Naive B cell (primary cell): ENCODE measurements at regions not wholly inside any gene's neighbourhood (a gene's known extent, or its start where the extent isn't known, plus 50 kb on each side); places are given as distances from the start of the nearest gene placed in this dataset.
"Not testable (repeated sequence)": the region's sequence is repeated elsewhere in the genome, so short reads cannot be mapped to it uniquely, and the experiment has no call there.

Experiments used
- ATAC-seq, 2 donors: fragments of 150-1000 bp; cut with Tn5 transposase; 2 replicates each; pipeline ENCODE4 v1.10.0; 2021; ENCODE audit warnings: low read depth in 2 of 2, mild to moderate bottlenecking in 2 of 2, moderate library complexity in 2 of 2
- DNase-seq: peaks from one replicate; pipeline ENCODE4 v3.0.0; 2022
- H3K27ac Mint-ChIP-seq, 6 donors: one replicate each; pipeline ENCODE4 v1.8.0; 2020 to 2022; ENCODE audit warnings: mild to moderate bottlenecking in 6 of 6, mixed read lengths in 6 of 6, moderate library complexity in 5 of 6, inconsistent platforms in 2 of 6
- H3K27me3 Mint-ChIP-seq, 3 donors: one replicate each; pipeline ENCODE4 v1.8.0; 2021 to 2022; ENCODE audit warnings: mixed read lengths in 3 of 3, mild to moderate bottlenecking in 1 of 3
- H3K36me3 Mint-ChIP-seq, 2 donors: one replicate each; pipeline ENCODE4 v1.8.0; 2020 to 2022; ENCODE audit warnings: mixed read lengths in 2 of 2, inconsistent platforms in 1 of 2, mild to moderate bottlenecking in 1 of 2
- H3K4me1 Mint-ChIP-seq, 3 donors: one replicate each; pipeline ENCODE4 v1.8.0; 2020 to 2022; ENCODE audit warnings: mixed read lengths in 3 of 3, inconsistent platforms in 1 of 3, mild to moderate bottlenecking in 1 of 3, moderate library complexity in 1 of 3
- H3K4me3 Mint-ChIP-seq, 8 donors: one replicate each; pipeline ENCODE4 v1.8.0; 2020 to 2022; ENCODE audit warnings: mild to moderate bottlenecking in 8 of 8, mixed read lengths in 8 of 8, moderate library complexity in 8 of 8, inconsistent platforms in 2 of 8
- H3K9me3 Mint-ChIP-seq, 7 donors: one replicate each; pipeline ENCODE4 v1.8.0; 2020 to 2022; ENCODE audit warnings: mixed read lengths in 7 of 7, mild to moderate bottlenecking in 5 of 7, inconsistent platforms in 2 of 7, moderate library complexity in 1 of 7

DNA sequence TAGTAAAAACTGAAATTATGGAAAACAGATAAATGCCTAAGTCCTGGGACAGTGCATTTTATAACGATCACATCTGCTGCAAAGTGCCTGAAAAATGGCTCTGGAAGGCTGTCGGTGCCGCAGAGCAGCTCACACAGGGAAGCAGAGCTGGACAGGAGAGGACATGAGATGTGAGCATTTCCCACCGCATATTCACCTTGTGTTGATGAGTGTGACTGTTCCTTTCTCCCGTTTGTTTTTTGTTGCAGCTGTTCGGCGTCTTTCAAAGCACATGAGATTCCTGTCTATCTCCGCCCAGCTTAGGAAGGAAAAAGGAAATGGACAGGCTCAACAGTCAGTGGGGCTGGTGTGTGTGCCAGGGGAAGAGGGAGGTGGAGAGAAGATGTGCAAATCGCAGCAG lies 164.9 kb upstream of the SEMA6A start:
- DNase-seq, result no peak
- H3K4me1 Mint-ChIP-seq, result no peaks in the 10 kb centered on the region
- ATAC-seq, result no peak
- peaks cover 0 to 11% of the 10 kb centered on the region in 2 donors for H3K36me3 Mint-ChIP-seq
- H3K27ac Mint-ChIP-seq, result no peak overlapping the region
- H3K27me3 Mint-ChIP-seq, result peaks cover 0 to 21% (median 7%) of the 10 kb centered on the region in 3 donors
- H3K9me3 Mint-ChIP-seq, result peaks cover 0 to 13% (median 7%) of the 10 kb centered on the region in 7 donors
- no peak overlapping the region for H3K4me3 Mint-ChIP-seq

DNA sequence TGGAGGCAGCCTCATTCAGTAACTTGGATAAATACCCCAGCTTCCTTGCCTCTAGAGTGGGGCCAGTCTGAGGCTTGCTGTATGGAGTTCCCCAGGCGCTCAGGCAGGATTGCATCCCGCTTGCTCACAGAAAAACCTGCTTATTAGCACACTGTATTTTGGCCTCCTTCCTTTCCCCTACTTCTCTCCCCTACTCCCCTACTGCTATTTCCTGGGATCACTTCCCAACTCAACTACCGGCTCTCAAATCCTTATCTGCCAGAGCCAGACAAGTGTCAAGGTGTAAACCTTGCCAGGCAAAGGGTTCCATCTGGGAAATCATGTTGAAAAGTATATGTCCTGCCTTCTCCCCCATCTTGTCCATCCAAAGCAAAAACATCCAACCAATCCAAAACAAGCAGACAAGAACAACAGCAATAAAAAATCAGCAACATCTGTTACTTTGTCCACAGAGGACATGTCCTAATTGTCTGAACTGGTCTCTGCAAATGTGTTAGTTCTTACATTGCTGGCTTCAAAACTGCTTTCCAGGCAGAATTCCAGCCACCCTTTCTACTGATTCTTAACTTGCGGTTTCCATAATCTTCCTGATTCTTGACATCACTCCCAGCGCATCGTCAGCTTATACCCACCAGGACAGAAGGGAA lies 164.1 kb upstream of the SEMA6A start:
- DNase-seq, result no peak
- Mint-ChIP-seq H3K4me3 (no peak overlapping the region), H3K9me3 (peaks cover 0 to 7% (median 4%) of the 10 kb centered on the region in 7 donors), H3K27ac (peak overlapping the region in 1 of 6 donors; percentile 36), H3K4me1 (no peaks in the 10 kb centered on the region), H3K36me3 (peaks cover 0 to 6% of the 10 kb centered on the region in 2 donors), H3K27me3 (peaks cover 0 to 21% (median 7%) of the 10 kb centered on the region in 3 donors)
- no peak for ATAC-seq

DNA sequence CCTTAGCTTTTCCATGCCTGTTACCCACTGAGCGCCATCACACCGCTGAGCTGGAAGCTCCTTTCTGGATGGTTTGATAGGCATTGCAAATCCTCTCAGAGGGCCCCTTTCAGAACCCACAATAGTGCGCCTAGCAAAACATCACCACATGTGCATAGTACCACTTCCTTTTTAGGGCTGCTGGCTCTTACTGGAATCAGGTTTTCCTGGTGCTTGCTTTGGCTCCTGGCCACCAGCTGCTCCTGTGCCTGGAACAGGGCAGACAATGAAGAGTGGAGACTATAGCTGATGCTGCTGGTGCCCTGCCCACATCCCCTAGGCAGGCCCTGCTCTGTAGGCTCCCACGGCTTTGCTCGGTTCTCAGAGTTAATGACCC lies 163.6 kb upstream of the SEMA6A start:
- peaks cover 0 to 4% (median 0%) of the 10 kb centered on the region in 7 donors for H3K9me3 Mint-ChIP-seq

DNA sequence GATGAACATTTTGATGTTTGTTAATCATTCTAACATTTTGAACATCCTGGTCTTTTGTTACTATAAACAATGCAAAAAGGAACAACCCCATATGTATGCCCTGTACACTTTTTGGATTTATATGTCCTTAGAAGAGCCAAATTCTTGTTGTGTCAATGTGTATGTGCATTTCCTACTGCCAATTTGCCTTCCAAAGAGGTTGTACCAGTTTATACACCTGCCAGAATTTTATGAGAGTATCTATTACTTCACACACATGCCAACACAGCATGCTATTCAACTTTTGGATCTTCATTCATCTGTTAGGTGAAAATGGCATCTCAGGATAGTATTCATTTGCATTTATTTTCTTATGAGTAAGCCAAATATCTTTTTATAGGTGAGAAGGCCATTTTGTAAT lies 162.0 kb upstream of the SEMA6A start:
- H3K36me3 Mint-ChIP-seq, result no peaks in the 10 kb centered on the region
- no peaks in the 10 kb centered on the region for H3K4me1 Mint-ChIP-seq
- DNase-seq, result no peak
- H3K27ac Mint-ChIP-seq, result no peak overlapping the region
- H3K4me3 Mint-ChIP-seq, result no peak overlapping the region
- no peak for ATAC-seq
- H3K9me3 Mint-ChIP-seq, result no peaks in the 10 kb centered on the region
- peaks cover 0 to 21% (median 7%) of the 10 kb centered on the region in 3 donors for H3K27me3 Mint-ChIP-seq

More for the DNA sequence above, 163.6 kb upstream of the SEMA6A start:
- H3K4me1 Mint-ChIP-seq, result no peaks in the 10 kb centered on the region
- peaks cover 0 to under 1% of the 10 kb centered on the region in 2 donors for H3K36me3 Mint-ChIP-seq
- no peak overlapping the region for H3K27ac Mint-ChIP-seq
- H3K27me3 Mint-ChIP-seq, result peaks cover 0 to 21% (median 7%) of the 10 kb centered on the region in 3 donors
- no peak overlapping the region for H3K4me3 Mint-ChIP-seq
- ATAC-seq (no peak), DNase-seq (no peak)

DNA sequence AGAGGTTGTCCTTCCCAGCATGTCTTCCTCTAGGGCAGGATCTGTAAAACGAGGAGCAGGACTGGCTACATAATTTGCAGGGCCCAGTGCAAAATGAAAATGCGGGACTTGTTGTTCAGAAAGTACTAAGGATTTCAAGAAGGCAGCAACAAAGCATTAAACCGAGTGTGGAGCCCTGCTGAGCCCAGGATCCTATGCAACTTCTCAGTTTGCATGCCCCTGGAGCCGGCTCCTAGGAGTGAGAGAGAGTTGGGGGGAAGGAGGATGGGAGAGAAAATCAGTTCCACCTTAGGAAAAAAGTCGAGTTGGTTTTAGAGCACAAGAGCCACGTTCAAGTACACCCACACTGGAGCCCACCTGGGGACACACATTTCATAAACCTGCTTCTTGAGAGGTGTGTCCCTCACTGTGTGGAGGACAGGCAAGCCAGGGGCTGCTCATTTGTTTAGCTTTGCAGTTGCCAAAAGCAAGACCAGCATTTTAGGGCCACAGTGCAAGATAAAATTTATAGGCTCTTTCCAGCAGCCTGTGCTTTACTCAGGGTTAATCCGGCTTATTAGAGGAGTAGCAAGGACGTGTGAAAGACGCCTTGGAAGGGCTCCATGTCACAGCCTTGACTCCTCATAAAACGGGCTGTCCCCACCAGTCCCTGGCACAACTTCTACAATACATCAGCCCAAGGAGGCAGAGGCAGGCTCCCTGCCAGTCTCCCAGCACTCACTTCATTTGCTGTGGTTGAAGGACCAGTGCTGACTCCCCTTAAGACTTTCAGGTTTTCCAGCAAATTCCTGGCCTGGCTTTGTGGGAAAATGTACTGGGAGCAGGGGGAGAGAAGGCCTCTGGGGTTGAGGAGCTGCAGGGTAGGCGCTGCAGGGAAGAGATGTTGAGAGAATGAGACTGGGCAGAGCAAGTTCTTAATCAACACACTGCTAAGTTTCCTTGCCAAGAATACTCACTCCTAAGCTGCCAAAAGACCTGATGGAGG lies 159.7 kb upstream of the SEMA6A start:
- ATAC-seq, result no peak
- Mint-ChIP-seq H3K27ac (peak overlapping the region in 1 of 6 donors; percentile 77), H3K36me3 (no peaks in the 10 kb centered on the region), H3K4me3 (no peak overlapping the region), H3K27me3 (peaks cover 0 to 9% (median 7%) of the 10 kb centered on the region in 3 donors), H3K4me1 (no peaks in the 10 kb centered on the region), H3K9me3 (no peaks in the 10 kb centered on the region)
- DNase-seq, result no peak

DNA sequence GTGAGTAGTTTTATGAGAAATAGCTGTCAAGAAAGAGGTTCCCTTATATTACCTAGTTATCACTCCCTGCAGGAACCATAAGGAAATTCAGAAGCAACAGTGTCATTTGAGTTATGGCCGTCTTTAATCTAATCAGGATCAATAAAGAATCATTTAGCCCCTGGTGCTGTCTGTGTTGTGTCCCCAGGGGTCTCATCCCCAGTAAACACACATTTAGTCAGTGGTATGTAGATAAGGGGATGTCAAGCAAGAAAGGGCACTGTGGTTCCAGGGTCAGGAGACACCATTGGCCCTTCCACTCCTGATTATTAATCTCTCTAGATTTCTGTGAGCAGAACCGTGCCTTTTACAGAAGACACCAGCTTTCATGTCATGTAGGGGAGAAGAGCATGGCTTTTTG lies 158.0 kb upstream of the SEMA6A start:
- H3K4me3 Mint-ChIP-seq, result no peak overlapping the region
- DNase-seq, result no peak
- no peak for ATAC-seq
- H3K9me3 Mint-ChIP-seq, result no peaks in the 10 kb centered on the region
- no peaks in the 10 kb centered on the region for H3K36me3 Mint-ChIP-seq
- no peaks in the 10 kb centered on the region for H3K4me1 Mint-ChIP-seq
- no peak overlapping the region for H3K27ac Mint-ChIP-seq
- H3K27me3 Mint-ChIP-seq, result no peaks in the 10 kb centered on the region

DNA sequence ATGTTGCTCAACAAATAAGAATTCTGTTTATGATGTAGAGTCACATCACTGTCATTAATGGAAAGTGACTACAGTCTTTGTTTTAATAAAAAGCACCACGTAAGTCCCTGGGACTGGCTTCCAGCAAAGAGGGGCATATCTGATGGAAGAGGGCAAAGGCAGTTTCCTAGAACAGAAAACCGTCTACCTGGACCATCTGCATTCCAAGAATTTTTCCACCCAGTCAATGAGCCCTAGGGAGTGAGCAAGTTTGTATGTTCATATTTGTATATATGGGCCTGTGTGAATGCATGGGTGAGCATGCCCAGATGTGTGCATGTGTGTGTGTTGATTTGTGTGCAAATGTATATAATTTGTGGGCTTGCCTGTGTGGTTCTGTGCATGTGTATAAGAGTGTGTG lies 156.8 kb upstream of the SEMA6A start:
- ATAC-seq, result no peak
- DNase-seq, result no peak
- H3K9me3 Mint-ChIP-seq, result no peaks in the 10 kb centered on the region
- peak overlapping the region in 2 of 6 donors; percentile 12 to 74 for H3K27ac Mint-ChIP-seq
- no peaks in the 10 kb centered on the region for H3K4me1 Mint-ChIP-seq
- no peak overlapping the region for H3K4me3 Mint-ChIP-seq
- peaks cover 0 to 4% (median 0%) of the 10 kb centered on the region in 3 donors for H3K27me3 Mint-ChIP-seq
- H3K36me3 Mint-ChIP-seq, result no peaks in the 10 kb centered on the region

DNA sequence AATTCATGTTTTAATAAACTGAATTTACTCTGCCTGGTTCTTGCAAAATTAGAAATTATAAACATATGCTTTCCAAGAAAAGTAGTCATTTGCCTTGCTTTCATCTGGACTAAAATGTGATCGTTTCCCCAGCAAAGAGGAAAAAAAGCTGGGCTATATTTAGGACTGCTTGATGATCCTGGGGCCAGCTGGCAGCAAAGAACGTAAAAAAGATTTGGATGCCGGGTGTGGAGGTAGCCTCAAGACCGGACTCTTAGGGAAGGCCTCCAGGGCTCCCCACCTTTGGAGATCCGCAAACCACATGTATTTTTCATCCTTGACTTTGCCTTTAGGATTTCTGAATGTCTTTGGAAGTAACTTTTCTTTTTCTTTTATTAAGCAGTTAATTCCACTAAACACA lies 156.1 kb upstream of the SEMA6A start:
- ATAC-seq (no peak), DNase-seq (no peak)
- Mint-ChIP-seq H3K36me3 (no peaks in the 10 kb centered on the region), H3K9me3 (no peaks in the 10 kb centered on the region), H3K4me1 (no peaks in the 10 kb centered on the region), H3K27me3 (peaks cover 0 to 4% (median 0%) of the 10 kb centered on the region in 3 donors), H3K4me3 (no peak overlapping the region), H3K27ac (no peak overlapping the region)

DNA sequence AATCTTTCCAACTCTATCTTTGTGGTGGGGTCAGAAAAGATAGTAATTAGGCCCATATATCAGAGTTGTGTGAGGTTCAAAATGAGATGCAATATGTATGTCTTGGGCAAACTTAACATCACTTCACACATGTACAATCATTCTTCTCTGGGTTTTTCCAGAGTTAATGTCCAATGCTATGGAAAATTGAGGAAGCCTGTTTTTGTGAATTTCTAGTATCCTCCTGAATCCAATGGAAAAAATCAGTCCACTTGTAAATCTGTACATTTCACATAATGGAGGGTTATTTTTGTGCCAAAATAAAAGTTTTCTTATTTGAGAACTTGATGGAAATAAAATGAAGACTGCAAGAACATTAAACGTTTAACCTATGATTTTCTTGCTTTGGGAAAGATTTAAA lies 155.6 kb upstream of the SEMA6A start:
- H3K4me1 Mint-ChIP-seq, result no peaks in the 10 kb centered on the region
- no peak overlapping the region for H3K4me3 Mint-ChIP-seq
- H3K9me3 Mint-ChIP-seq, result no peaks in the 10 kb centered on the region
- H3K36me3 Mint-ChIP-seq, result no peaks in the 10 kb centered on the region
- H3K27me3 Mint-ChIP-seq, result peaks cover 0 to 4% (median 0%) of the 10 kb centered on the region in 3 donors
- DNase-seq, result no peak
- ATAC-seq, result no peak
- no peak overlapping the region for H3K27ac Mint-ChIP-seq

DNA sequence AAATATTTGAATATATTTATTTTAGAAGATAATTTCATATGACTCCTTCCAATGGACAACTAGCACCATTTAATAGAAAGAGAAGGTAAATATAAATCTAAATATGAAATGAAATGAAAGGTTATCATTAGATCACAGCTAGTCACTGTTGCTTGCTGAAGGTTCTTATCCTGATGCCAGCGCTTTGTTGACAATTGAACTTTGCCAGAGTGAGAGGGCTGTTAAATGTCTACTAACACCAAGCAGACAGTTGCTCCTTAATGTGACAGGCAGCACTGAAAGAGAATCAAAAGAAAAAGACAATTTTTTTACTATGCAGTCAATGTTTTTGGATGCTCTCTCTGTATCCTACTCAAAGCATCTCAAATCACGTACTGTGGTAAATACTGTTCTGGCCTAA lies 152.6 kb upstream of the SEMA6A start:
- no peaks in the 10 kb centered on the region for H3K4me1 Mint-ChIP-seq
- no peak overlapping the region for H3K27ac Mint-ChIP-seq
- H3K4me3 Mint-ChIP-seq, result no peak overlapping the region
- peaks cover 0 to 4% (median 0%) of the 10 kb centered on the region in 3 donors for H3K27me3 Mint-ChIP-seq
- no peaks in the 10 kb centered on the region for H3K9me3 Mint-ChIP-seq
- no peaks in the 10 kb centered on the region for H3K36me3 Mint-ChIP-seq
- no peak for DNase-seq
- ATAC-seq, result no peak

DNA sequence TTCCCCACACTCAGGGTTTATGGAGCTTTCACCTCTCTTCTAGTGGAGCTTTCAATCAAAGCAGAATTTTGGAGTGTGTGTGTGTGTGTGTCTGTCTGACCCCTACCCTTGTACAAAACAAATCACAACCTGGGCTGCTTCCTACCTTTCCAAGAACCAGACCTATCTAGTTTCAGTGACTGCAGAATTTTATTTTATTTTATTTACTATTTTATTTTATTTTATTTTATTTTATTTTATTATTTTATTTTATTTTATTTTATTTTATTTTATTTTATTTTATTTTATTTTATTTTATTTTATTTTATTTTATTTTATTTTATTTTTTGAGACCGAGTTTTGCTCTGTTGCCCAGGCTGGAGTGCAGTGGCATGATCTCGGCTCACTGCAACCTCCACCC lies 151.6 kb upstream of the SEMA6A start:
- H3K36me3 Mint-ChIP-seq, H3K27ac Mint-ChIP-seq, H3K4me1 Mint-ChIP-seq, H3K4me3 Mint-ChIP-seq, H3K27me3 Mint-ChIP-seq, ATAC-seq, DNase-seq, H3K9me3 Mint-ChIP-seq: not testable (repeated sequence)

DNA sequence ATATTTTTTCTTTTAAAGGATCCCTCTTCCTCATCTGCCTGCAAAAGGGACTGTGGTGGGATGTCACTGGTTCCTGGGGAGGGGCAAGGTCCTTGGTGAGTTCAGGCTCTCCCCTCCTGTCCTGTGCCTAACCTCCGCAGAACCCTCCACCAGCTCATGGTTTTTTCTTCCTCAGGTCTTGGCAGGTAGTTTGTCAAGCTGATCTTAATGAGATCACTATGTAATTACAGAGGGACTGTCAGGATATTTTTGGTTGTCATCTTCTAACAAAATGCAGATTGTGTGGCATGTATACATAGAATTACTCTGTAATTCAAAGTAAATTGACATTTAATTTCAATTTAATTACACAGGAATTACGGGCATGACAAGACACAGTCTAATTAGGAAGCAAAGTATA lies 150.3 kb upstream of the SEMA6A start:
- Mint-ChIP-seq H3K27ac (no peak overlapping the region), H3K27me3 (peaks cover 0 to 4% (median 0%) of the 10 kb centered on the region in 3 donors), H3K9me3 (no peaks in the 10 kb centered on the region), H3K4me1 (no peaks in the 10 kb centered on the region), H3K36me3 (no peaks in the 10 kb centered on the region), H3K4me3 (no peak overlapping the region)
- ATAC-seq (no peak), DNase-seq (no peak)

DNA sequence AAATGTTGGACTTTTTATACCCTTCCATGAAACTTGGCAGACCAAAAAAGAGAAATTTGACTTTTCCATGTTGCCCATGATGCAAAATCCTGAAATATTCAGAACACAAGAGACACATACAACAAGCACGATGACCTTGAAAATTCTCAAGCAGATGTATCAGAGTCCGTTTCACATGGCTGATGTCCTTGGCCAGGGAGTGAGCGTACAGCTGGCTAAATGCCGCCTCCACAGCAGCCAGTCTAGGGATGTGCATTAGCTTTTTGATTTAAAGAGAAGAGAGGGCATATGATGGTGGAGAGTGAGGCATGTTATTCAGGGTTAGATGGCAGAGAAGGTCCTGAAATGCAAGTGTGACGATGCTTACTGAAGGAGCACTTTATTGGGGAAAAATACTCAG lies 148.0 kb upstream of the SEMA6A start:
- Mint-ChIP-seq H3K9me3 (no peaks in the 10 kb centered on the region), H3K27me3 (peaks cover 0 to 9% (median 4%) of the 10 kb centered on the region in 3 donors), H3K4me3 (no peak overlapping the region), H3K4me1 (no peaks in the 10 kb centered on the region), H3K36me3 (no peaks in the 10 kb centered on the region), H3K27ac (no peak overlapping the region)
- DNase-seq (no peak), ATAC-seq (no peak)

DNA sequence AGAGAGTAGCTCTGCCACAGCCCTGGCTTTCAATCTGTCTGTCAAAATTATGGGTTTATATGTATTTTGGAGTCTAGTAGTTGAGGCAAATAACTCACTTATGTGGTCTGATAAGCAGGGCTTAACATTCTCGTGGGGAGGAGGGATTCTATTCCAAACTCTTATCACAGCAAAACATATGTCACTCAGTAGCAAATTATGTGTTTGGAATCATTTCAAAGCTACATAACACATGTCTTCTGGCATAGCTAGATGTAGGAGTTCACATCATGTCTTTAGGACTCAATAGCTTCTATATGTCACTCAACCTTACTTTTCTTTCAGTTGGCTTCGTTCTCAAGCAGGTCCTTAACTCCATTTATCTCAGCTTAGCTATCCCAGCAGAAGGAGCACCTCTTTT lies 144.5 kb upstream of the SEMA6A start:
- Mint-ChIP-seq H3K9me3 (peaks cover 0 to 5% (median 0%) of the 10 kb centered on the region in 7 donors), H3K4me1 (no peaks in the 10 kb centered on the region), H3K4me3 (no peak overlapping the region), H3K27ac (no peak overlapping the region), H3K36me3 (no peaks in the 10 kb centered on the region), H3K27me3 (peaks cover 0 to 9% (median 0%) of the 10 kb centered on the region in 3 donors)
- DNase-seq (no peak), ATAC-seq (no peak)
